SK-N-SH (cell line): ENCODE measurements at regions not wholly inside any gene's neighbourhood (a gene's known extent, or its start where the extent isn't known, plus 50 kb on each side); places are given as distances from the start of the nearest gene placed in this dataset.

Experiments used
- CTCF ChIA-PET: fragments of 300-600, 350-600 bp; formaldehyde crosslinking; extraction: SDS; loops from one replicate; lab custom pipeline; 2021; lab: Yijun Ruan, JAX
- POLR2A ChIA-PET: fragments of 350-600 bp; sonication (Branson Sonifier 250); formaldehyde crosslinking; extraction: SDS; loops from one replicate; lab custom pipeline; 2020; ENCODE audit warnings: antibody characterized with exemption, inconsistent platforms; lab: Yijun Ruan, JAX
- DNase-seq: peaks from one replicate; pipeline ENCODE4 v3.0.0; 2012
- H2AFZ ChIP-seq: fragments of 200-600 bp; sonication (generic); 2 replicates; pipeline ENCODE4 v1.8.1; 2016; ENCODE audit warnings: antibody characterized with exemption, mild to moderate bottlenecking, low read depth
- H3F3A ChIP-seq: fragments of 200-600 bp; sonication (generic); replicated peaks from 2 replicates; pipeline ENCODE3; 2016; ENCODE audit warnings: antibody characterized with exemption, mild to moderate bottlenecking; ENCODE audit not compliant: insufficient read depth
- H3K27ac ChIP-seq, 2 experiments: fragments of 200-500 bp in 1 of 2; fragments of 200-600 bp in 1 of 2; sonication (Bioruptor generic) in 1 of 2; sonication (generic), shearing (Covaris generic) in 1 of 2; 2 replicates each; pipeline versions ENCODE4 v1.5.1 to v1.6.1; 2014 to 2016; ENCODE audit warnings: low read depth in 2 of 2, inconsistent platforms in 1 of 2, low read length in 1 of 2, mild to moderate bottlenecking in 1 of 2, mixed read lengths in 1 of 2
- H3K27me3 ChIP-seq: fragments of 200-600 bp; sonication (generic), shearing (Covaris generic); 2 replicates; pipeline ENCODE4 v1.6.1; 2016; ENCODE audit warnings: mixed run types; ENCODE audit not compliant: insufficient read depth
- H3K36me3 ChIP-seq, 2 experiments: fragments of 200-500 bp in 1 of 2; fragments of 200-600 bp in 1 of 2; sonication (Bioruptor generic) in 1 of 2; sonication (generic) in 1 of 2; replicated peaks in 1 of 2; 2 replicates each; pipeline versions ENCODE3 to v1.5.1; 2014 to 2016; ENCODE audit warnings: low read length in 1 of 2, mild to moderate bottlenecking in 1 of 2; ENCODE audit not compliant: insufficient read depth in 2 of 2, control insufficient read depth in 1 of 2
- H3K4me1 ChIP-seq, 2 experiments: fragments of 200-500 bp in 1 of 2; fragments of 200-600 bp in 1 of 2; sonication (Bioruptor generic) in 1 of 2; sonication (generic), shearing (Covaris generic) in 1 of 2; 2 replicates each; pipeline versions ENCODE4 v1.5.1 to v1.6.1; 2014 to 2016; ENCODE audit warnings: low read depth in 1 of 2, low read length in 1 of 2, mixed run types in 1 of 2; ENCODE audit not compliant: insufficient read depth in 2 of 2, control insufficient read depth in 1 of 2
- H3K4me2 ChIP-seq: fragments of 200-600 bp; sonication (generic), shearing (Covaris generic); 2 replicates; pipeline ENCODE4 v1.6.1; 2017; ENCODE audit warnings: mixed run types
- H3K4me3 ChIP-seq, 2 experiments: fragments of 200-500 bp in 1 of 2; fragments of 200-600 bp in 1 of 2; sonication (Bioruptor generic) in 1 of 2; sonication (generic), shearing (Covaris generic) in 1 of 2; 2 replicates each; pipeline versions ENCODE4 v1.5.1 to v1.8.1; 2014 to 2016; ENCODE audit warnings: low read depth in 2 of 2, inconsistent platforms in 1 of 2, low read length in 1 of 2, mild to moderate bottlenecking in 1 of 2, mixed read lengths in 1 of 2, moderate library complexity in 1 of 2
- H3K79me2 ChIP-seq: fragments of 200-600 bp; sonication (generic); 2 replicates; pipeline ENCODE4 v1.8.1; 2017; ENCODE audit warnings: mild to moderate bottlenecking; ENCODE audit not compliant: insufficient read depth
- H3K9ac ChIP-seq: fragments of 200-600 bp; sonication (generic); 2 replicates; pipeline ENCODE4 v1.6.1; 2017; ENCODE audit warnings: mixed run types
- H3K9me2 ChIP-seq: fragments of 200-600 bp; sonication (generic); 2 replicates; pipeline ENCODE4 v1.6.1; 2017; ENCODE audit warnings: mixed run types
- H3K9me3 ChIP-seq: fragments of 200-600 bp; sonication (generic); 2 replicates; pipeline ENCODE4 v1.6.1; 2017; ENCODE audit warnings: mixed run types, mild to moderate bottlenecking, moderate library complexity
- H4K20me1 ChIP-seq: fragments of 200-600 bp; sonication (generic); 2 replicates; pipeline ENCODE4 v1.6.1; 2017; ENCODE audit warnings: mild to moderate bottlenecking, mixed run types; ENCODE audit not compliant: insufficient read depth
- EP300 ChIP-seq, 2 experiments: IDR thresholded peaks; 2 replicates each; pipeline versions ENCODE4 v1.4.0 to v1.6.1; 2012; ENCODE audit warnings: borderline replicate concordance in 1 of 2, low read depth in 1 of 2, low read length in 1 of 2
- FOXM1 ChIP-seq: IDR thresholded peaks from 2 replicates; pipeline ENCODE4 v1.4.0; 2012; ENCODE audit warnings: low read depth, mild to moderate bottlenecking
- GABPA ChIP-seq: IDR thresholded peaks from 2 replicates; pipeline ENCODE4 v1.4.0; 2012; ENCODE audit warnings: low read depth, mild to moderate bottlenecking
- IRF3 ChIP-seq: fragments of 150-350 bp; IDR thresholded peaks from 2 replicates; pipeline ENCODE4 v1.6.1; 2016; ENCODE audit warnings: mild to moderate bottlenecking, low read depth, low read length
- JUND ChIP-seq: IDR thresholded peaks from 2 replicates; pipeline ENCODE4 v1.4.0; 2012
- MEF2A ChIP-seq: IDR thresholded peaks from 2 replicates; pipeline ENCODE4 v1.4.0; 2012; ENCODE audit warnings: low read depth, borderline replicate concordance
- NFIC ChIP-seq: IDR thresholded peaks from 2 replicates; pipeline ENCODE4 v1.4.0; 2012; ENCODE audit warnings: borderline replicate concordance
- POLR2AphosphoS5 ChIP-seq: IDR thresholded peaks from 2 replicates; pipeline ENCODE4 v1.6.1; 2012; ENCODE audit warnings: low read depth, low read length
- SIN3A ChIP-seq: IDR thresholded peaks from 2 replicates; pipeline ENCODE4 v1.6.1; 2012; ENCODE audit warnings: low read depth, mild to moderate bottlenecking, low read length, moderate library complexity, borderline replicate concordance
- YY1 ChIP-seq: IDR thresholded peaks from 2 replicates; pipeline ENCODE4 v1.4.0; 2012; ENCODE audit warnings: low read depth, mild to moderate bottlenecking
- WGBS: methylation state at CpG from one replicate; pipeline ENCODE4 v1.1.6; 2017; ENCODE audit warnings: low lambda C conversion rate; 5-methylcytosine and 5-hydroxymethylcytosine counted together
- TF ChIP-seq, protein P1 (sequence below): fragments of 150-350 bp; IDR thresholded peaks from 2 replicates; pipeline ENCODE4 v1.6.1; 2017; ENCODE audit warnings: antibody characterized with exemption, low read length, low read depth, borderline replicate concordance
- TF ChIP-seq, protein P2 (sequence below): IDR thresholded peaks from 2 replicates; pipeline ENCODE4 v1.6.1; 2012; ENCODE audit warnings: mild to moderate bottlenecking, low read depth, low read length, moderate library complexity
- TF ChIP-seq, protein P3 (sequence below): IDR thresholded peaks from 2 replicates; pipeline ENCODE4 v1.4.0; 2012; ENCODE audit warnings: low read depth, borderline replicate concordance

DNA sequence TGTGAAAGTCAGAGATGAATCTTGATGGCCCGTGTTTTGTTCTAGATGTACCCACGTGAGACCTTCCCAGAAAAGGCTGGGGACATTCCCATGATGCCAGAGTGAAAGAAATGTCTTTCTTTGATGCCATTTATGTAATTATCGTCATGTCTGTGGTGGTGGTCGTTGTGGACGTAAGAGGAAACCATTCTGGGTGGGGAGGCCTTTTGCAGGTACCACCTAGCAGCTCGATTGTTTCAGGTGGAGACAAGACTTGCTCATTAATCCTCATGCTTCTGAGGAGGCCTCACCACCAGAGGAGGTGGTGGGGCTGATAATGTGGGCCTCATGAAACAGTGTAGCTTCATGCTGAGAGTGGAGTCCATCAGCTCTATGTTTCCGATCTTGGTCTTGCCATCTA, 58.1 kb upstream of the USP3 start (continued):
- TF ChIP-seq, protein P1, sequence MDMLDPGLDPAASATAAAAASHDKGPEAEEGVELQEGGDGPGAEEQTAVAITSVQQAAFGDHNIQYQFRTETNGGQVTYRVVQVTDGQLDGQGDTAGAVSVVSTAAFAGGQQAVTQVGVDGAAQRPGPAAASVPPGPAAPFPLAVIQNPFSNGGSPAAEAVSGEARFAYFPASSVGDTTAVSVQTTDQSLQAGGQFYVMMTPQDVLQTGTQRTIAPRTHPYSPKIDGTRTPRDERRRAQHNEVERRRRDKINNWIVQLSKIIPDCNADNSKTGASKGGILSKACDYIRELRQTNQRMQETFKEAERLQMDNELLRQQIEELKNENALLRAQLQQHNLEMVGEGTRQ, result no peak
- TF ChIP-seq POLR2AphosphoS5, result no peak
- no peak for TF ChIP-seq MEF2A

- Histone ChIP-seq H3K36me3 (no peaks in the 10 kb centered on the region), H3F3A (no peaks in the 10 kb centered on the region), H3K79me2 (no peaks in the 10 kb centered on the region), H3K9ac (no peak overlapping the region), H2AFZ (no peak overlapping the region), H4K20me1 (no peaks in the 10 kb centered on the region), H3K9me2 (no peaks in the 10 kb centered on the region), H3K4me1 (peaks cover 0 to 13% of the 10 kb centered on the region in 2 experiments; a peak in 2 of 4 replicates), H3K27ac (no peak overlapping the region), H3K4me3 (no peak overlapping the region), H3K27me3 (no peaks in the 10 kb centered on the region), H3K9me3 (no peaks in the 10 kb centered on the region), H3K4me2 (no peak overlapping the region)
- ChIA-PET CTCF (interaction anchor here (0.9 to 2.3 kb wide), 4 partner anchors 10 to 44 kb away, joined by 3 to 13 read pairs (median 4); no protein-coding TSS in a partner anchor), POLR2A (interaction anchor here (1.0 kb wide), 1 partner anchor 11 kb away, joined by 3 read pairs; no protein-coding TSS in a partner anchor)
- 86% methylated on average over 4 of the region's 4 CpGs for WGBS
- DNase-seq, result no peak
- TF ChIP-seq POLR2AphosphoS5, result no peak
- TF ChIP-seq, protein P2, sequence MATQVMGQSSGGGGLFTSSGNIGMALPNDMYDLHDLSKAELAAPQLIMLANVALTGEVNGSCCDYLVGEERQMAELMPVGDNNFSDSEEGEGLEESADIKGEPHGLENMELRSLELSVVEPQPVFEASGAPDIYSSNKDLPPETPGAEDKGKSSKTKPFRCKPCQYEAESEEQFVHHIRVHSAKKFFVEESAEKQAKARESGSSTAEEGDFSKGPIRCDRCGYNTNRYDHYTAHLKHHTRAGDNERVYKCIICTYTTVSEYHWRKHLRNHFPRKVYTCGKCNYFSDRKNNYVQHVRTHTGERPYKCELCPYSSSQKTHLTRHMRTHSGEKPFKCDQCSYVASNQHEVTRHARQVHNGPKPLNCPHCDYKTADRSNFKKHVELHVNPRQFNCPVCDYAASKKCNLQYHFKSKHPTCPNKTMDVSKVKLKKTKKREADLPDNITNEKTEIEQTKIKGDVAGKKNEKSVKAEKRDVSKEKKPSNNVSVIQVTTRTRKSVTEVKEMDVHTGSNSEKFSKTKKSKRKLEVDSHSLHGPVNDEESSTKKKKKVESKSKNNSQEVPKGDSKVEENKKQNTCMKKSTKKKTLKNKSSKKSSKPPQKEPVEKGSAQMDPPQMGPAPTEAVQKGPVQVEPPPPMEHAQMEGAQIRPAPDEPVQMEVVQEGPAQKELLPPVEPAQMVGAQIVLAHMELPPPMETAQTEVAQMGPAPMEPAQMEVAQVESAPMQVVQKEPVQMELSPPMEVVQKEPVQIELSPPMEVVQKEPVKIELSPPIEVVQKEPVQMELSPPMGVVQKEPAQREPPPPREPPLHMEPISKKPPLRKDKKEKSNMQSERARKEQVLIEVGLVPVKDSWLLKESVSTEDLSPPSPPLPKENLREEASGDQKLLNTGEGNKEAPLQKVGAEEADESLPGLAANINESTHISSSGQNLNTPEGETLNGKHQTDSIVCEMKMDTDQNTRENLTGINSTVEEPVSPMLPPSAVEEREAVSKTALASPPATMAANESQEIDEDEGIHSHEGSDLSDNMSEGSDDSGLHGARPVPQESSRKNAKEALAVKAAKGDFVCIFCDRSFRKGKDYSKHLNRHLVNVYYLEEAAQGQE, result no peak
- no peak for TF ChIP-seq NFIC
- no peak for TF ChIP-seq SIN3A
- no peak for TF ChIP-seq JUND
- no peak for TF ChIP-seq MEF2A
- no peak for TF ChIP-seq YY1
- TF ChIP-seq GABPA, result no peak
- TF ChIP-seq, protein P3, sequence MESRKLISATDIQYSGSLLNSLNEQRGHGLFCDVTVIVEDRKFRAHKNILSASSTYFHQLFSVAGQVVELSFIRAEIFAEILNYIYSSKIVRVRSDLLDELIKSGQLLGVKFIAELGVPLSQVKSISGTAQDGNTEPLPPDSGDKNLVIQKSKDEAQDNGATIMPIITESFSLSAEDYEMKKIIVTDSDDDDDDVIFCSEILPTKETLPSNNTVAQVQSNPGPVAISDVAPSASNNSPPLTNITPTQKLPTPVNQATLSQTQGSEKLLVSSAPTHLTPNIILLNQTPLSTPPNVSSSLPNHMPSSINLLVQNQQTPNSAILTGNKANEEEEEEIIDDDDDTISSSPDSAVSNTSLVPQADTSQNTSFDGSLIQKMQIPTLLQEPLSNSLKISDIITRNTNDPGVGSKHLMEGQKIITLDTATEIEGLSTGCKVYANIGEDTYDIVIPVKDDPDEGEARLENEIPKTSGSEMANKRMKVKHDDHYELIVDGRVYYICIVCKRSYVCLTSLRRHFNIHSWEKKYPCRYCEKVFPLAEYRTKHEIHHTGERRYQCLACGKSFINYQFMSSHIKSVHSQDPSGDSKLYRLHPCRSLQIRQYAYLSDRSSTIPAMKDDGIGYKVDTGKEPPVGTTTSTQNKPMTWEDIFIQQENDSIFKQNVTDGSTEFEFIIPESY, result no peak
- no peak for TF ChIP-seq FOXM1
- no peak for TF ChIP-seq IRF3
- no peak for TF ChIP-seq EP300 (IDR thresholded peaks at IDR 0.05; ENCODE audit: borderline replicate concordance in 1 of 2, low read depth in 1 of 2, low read length in 1 of 2)
These were observed 57.2 kb upstream of the USP3 start for GRCh38 chr15:63447017-63447676.
